ENCODE measurements at regions not wholly inside any gene's neighbourhood (a gene's known extent, or its start where the extent isn't known, plus 50 kb on each side); places are given as distances from the start of the nearest gene placed in this dataset.

DNA sequence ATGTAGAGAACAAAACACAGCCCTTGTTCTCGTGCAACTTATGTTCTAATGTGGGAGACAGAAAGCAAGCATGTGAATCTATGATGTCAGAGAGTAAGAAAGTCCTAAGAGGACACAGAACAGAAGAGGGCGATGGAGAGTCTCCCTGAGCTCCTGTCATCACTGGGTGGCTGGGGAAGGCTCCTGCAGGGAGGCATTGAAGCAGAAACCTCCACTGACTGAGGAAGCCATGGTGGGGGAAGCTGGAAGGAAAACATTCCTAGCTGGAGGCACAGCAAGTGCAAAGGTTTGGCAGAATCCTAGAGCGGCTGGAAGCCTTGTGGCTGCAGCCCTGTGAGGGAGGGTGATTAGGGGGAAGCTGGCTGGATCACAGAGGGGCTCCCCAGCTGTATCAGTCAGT, 248.0 kb downstream of the CDH26 start (continued):
- TF ChIP-seq ZNF561 (tag by site-specific recombination; IDR thresholded peaks at IDR 0.05; ENCODE audit: borderline replicate concordance) (peak; percentile 39; the same call in 1 of the 2 replicates), ZNF214 (tag by site-specific recombination; IDR thresholded peaks at IDR 0.05; ENCODE audit: borderline replicate concordance) (no peak), GLIS1 (tag by site-specific recombination; IDR thresholded peaks at IDR 0.05) (peak; percentile 89), EGR2 (tag by site-specific recombination; IDR thresholded peaks at IDR 0.05; ENCODE audit: low read depth) (no peak), ZNF629 (tag by site-specific recombination; IDR thresholded peaks at IDR 0.05) (peak; percentile 76), ZNF112 (tag by site-specific recombination; IDR thresholded peaks at IDR 0.05) (no peak), ZNF184 (tag by site-specific recombination; IDR thresholded peaks at IDR 0.05) (no peak), ZBTB21 (tag by site-specific recombination; IDR thresholded peaks at IDR 0.05) (peak; percentile 61), ZIC2 (tag by site-specific recombination; IDR thresholded peaks at IDR 0.05) (peak; percentile 99), ZXDB (tag by site-specific recombination; IDR thresholded peaks at IDR 0.05) (no peak), ZFP37 (tag by site-specific recombination; IDR thresholded peaks at IDR 0.05) (no peak), ZNF654 (tag by site-specific recombination; IDR thresholded peaks at IDR 0.05; ENCODE audit: low read depth) (0 out of 2 replicates have a peak, but pooled peaks have one; percentile 19), ZNF132 (tag by site-specific recombination; IDR thresholded peaks at IDR 0.05; ENCODE audit: borderline replicate concordance) (no peak), ZNF473 (tag by site-specific recombination; IDR thresholded peaks at IDR 0.05) (no peak), ZNF211 (tag by site-specific recombination; IDR thresholded peaks at IDR 0.05; ENCODE audit: low read depth) (no peak)
- TF ChIP-seq, protein P1, sequence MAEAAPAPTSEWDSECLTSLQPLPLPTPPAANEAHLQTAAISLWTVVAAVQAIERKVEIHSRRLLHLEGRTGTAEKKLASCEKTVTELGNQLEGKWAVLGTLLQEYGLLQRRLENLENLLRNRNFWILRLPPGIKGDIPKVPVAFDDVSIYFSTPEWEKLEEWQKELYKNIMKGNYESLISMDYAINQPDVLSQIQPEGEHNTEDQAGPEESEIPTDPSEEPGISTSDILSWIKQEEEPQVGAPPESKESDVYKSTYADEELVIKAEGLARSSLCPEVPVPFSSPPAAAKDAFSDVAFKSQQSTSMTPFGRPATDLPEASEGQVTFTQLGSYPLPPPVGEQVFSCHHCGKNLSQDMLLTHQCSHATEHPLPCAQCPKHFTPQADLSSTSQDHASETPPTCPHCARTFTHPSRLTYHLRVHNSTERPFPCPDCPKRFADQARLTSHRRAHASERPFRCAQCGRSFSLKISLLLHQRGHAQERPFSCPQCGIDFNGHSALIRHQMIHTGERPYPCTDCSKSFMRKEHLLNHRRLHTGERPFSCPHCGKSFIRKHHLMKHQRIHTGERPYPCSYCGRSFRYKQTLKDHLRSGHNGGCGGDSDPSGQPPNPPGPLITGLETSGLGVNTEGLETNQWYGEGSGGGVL (tag by site-specific recombination; IDR thresholded peaks at IDR 0.05), result peak; percentile 55
- TF ChIP-seq, protein P2, sequence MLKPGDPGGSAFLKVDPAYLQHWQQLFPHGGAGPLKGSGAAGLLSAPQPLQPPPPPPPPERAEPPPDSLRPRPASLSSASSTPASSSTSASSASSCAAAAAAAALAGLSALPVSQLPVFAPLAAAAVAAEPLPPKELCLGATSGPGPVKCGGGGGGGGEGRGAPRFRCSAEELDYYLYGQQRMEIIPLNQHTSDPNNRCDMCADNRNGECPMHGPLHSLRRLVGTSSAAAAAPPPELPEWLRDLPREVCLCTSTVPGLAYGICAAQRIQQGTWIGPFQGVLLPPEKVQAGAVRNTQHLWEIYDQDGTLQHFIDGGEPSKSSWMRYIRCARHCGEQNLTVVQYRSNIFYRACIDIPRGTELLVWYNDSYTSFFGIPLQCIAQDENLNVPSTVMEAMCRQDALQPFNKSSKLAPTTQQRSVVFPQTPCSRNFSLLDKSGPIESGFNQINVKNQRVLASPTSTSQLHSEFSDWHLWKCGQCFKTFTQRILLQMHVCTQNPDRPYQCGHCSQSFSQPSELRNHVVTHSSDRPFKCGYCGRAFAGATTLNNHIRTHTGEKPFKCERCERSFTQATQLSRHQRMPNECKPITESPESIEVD (tag by site-specific recombination; IDR thresholded peaks at IDR 0.05), result no peak
- TF ChIP-seq, protein P3, sequence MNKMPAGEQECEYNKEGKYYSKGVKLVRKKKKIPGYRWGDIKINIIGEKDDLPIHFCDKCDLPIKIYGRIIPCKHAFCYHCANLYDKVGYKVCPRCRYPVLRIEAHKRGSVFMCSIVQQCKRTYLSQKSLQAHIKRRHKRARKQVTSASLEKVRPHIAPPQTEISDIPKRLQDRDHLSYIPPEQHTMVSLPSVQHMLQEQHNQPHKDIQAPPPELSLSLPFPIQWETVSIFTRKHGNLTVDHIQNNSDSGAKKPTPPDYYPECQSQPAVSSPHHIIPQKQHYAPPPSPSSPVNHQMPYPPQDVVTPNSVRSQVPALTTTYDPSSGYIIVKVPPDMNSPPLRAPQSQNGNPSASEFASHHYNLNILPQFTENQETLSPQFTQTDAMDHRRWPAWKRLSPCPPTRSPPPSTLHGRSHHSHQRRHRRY (tag by site-specific recombination; IDR thresholded peaks at IDR 0.05), result no peak
- TF ChIP-seq, protein P4, sequence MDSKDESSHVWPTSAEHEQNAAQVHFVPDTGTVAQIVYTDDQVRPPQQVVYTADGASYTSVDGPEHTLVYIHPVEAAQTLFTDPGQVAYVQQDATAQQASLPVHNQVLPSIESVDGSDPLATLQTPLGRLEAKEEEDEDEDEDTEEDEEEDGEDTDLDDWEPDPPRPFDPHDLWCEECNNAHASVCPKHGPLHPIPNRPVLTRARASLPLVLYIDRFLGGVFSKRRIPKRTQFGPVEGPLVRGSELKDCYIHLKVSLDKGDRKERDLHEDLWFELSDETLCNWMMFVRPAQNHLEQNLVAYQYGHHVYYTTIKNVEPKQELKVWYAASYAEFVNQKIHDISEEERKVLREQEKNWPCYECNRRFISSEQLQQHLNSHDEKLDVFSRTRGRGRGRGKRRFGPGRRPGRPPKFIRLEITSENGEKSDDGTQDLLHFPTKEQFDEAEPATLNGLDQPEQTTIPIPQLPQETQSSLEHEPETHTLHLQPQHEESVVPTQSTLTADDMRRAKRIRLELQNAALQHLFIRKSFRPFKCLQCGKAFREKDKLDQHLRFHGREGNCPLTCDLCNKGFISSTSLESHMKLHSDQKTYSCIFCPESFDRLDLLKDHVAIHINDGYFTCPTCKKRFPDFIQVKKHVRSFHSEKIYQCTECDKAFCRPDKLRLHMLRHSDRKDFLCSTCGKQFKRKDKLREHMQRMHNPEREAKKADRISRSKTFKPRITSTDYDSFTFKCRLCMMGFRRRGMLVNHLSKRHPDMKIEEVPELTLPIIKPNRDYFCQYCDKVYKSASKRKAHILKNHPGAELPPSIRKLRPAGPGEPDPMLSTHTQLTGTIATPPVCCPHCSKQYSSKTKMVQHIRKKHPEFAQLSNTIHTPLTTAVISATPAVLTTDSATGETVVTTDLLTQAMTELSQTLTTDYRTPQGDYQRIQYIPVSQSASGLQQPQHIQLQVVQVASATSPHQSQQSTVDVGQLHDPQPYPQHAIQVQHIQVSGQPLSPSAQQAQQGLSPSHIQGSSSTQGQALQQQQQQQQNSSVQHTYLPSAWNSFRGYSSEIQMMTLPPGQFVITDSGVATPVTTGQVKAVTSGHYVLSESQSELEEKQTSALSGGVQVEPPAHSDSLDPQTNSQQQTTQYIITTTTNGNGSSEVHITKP (tag by site-specific recombination; IDR thresholded peaks at IDR 0.05), result no peak
- TF ChIP-seq, protein P5, sequence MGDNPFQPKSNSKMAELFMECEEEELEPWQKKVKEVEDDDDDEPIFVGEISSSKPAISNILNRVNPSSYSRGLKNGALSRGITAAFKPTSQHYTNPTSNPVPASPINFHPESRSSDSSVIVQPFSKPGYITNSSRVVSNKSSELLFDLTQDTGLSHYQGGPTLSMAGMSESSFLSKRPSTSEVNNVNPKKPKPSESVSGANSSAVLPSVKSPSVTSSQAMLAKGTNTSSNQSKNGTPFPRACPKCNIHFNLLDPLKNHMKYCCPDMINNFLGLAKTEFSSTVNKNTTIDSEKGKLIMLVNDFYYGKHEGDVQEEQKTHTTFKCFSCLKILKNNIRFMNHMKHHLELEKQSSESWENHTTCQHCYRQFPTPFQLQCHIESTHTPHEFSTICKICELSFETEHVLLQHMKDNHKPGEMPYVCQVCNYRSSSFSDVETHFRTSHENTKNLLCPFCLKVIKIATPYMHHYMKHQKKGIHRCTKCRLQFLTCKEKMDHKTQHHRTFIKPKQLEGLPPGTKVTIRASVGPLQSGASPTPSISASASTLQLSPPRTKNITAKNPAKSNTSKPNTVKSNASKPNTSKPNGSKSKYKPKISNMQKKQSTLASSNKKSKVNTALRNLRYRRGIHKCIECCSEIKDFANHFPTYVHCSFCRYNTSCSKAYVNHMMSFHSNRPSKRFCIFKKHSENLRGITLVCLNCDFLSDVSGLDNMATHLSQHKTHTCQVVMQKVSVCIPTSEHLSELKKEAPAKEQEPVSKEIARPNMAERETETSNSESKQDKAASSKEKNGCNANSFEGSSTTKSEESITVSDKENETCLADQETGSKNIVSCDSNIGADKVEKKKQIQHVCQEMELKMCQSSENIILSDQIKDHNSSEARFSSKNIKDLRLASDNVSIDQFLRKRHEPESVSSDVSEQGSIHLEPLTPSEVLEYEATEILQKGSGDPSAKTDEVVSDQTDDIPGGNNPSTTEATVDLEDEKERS (tag by site-specific recombination; IDR thresholded peaks at IDR 0.05), result no peak
- TF ChIP-seq, protein P6, sequence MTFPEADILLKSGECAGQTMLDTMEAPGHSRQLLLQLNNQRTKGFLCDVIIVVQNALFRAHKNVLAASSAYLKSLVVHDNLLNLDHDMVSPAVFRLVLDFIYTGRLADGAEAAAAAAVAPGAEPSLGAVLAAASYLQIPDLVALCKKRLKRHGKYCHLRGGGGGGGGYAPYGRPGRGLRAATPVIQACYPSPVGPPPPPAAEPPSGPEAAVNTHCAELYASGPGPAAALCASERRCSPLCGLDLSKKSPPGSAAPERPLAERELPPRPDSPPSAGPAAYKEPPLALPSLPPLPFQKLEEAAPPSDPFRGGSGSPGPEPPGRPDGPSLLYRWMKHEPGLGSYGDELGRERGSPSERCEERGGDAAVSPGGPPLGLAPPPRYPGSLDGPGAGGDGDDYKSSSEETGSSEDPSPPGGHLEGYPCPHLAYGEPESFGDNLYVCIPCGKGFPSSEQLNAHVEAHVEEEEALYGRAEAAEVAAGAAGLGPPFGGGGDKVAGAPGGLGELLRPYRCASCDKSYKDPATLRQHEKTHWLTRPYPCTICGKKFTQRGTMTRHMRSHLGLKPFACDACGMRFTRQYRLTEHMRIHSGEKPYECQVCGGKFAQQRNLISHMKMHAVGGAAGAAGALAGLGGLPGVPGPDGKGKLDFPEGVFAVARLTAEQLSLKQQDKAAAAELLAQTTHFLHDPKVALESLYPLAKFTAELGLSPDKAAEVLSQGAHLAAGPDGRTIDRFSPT (tag by site-specific recombination; IDR thresholded peaks at IDR 0.05), result no peak
- TF ChIP-seq, protein P7, sequence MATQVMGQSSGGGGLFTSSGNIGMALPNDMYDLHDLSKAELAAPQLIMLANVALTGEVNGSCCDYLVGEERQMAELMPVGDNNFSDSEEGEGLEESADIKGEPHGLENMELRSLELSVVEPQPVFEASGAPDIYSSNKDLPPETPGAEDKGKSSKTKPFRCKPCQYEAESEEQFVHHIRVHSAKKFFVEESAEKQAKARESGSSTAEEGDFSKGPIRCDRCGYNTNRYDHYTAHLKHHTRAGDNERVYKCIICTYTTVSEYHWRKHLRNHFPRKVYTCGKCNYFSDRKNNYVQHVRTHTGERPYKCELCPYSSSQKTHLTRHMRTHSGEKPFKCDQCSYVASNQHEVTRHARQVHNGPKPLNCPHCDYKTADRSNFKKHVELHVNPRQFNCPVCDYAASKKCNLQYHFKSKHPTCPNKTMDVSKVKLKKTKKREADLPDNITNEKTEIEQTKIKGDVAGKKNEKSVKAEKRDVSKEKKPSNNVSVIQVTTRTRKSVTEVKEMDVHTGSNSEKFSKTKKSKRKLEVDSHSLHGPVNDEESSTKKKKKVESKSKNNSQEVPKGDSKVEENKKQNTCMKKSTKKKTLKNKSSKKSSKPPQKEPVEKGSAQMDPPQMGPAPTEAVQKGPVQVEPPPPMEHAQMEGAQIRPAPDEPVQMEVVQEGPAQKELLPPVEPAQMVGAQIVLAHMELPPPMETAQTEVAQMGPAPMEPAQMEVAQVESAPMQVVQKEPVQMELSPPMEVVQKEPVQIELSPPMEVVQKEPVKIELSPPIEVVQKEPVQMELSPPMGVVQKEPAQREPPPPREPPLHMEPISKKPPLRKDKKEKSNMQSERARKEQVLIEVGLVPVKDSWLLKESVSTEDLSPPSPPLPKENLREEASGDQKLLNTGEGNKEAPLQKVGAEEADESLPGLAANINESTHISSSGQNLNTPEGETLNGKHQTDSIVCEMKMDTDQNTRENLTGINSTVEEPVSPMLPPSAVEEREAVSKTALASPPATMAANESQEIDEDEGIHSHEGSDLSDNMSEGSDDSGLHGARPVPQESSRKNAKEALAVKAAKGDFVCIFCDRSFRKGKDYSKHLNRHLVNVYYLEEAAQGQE (tag by site-specific recombination; IDR thresholded peaks at IDR 0.05), result no peak

All from HEK293 (cell line).